NOMO-1 treated with DMSO at 0.1 percent for 48 hours (cell line): ENCODE measurements at regions not wholly inside any gene's neighbourhood (a gene's known extent, or its start where the extent isn't known, plus 50 kb on each side); places are given as distances from the start of the nearest gene placed in this dataset.

Experiments used
- DNase-seq: peaks from one replicate; lab custom pipeline; 2025; ENCODE audit not compliant: unreplicated experiment; lab: John Stamatoyannopoulos, UW

DNA sequence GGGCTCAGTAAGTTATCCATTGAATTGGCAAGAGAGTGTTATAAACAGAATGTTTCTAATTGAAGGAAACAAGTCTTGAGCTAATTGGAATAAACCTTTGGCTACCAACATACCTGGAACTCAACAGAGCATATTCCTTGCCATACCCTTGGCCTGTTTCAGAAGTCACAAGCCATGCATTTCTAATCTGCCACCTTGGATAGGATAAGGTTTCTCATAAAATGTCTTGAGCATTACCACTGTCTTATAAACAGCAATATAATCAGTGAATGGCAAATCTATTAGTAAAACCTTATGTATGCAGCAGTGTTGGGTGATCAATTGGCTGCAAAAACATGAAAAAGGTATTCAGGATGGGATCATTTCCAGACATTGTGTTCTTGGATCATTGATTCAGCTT is 765.2 kb upstream of the SEL1L start:
- no peak for DNase-seq

DNA sequence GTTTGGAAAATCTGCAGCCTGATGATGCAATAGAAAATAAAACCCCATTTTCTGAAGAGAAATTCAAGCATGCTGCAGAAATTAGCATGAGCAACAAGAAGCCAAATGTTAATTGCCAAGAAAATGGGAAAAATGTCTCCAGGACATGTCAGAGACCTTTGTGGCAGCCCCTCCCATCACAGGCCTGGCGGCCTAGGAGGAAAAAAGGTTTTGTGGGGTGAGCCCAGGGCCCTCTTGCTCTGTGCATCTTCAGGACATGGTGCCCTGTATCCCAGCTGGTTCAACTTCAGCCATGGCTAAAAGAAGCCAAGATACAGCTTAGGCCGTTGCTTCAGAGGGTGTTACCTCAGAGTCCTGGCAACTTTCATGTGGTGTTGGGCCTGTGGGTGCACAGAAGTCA is 775.5 kb upstream of the SEL1L start:
- DNase-seq = no peak

DNA sequence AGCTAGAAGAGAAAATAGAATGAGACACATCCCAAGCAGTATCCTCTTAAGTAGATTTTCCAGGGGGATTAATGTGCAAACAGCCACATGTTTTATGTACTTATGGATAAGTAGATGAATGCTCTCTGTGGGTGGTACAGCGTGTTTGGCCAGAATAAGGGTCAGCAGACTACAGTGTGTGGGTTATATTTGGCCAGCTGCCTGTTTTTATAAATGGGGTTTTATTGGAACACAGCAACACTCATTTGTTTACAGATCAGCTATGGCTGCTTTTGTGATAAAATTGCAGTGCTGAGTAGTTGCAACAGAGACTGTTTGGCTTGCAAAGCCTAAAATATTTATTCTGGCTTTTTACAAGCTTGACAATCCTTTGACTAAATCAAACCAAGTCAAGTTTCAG is 780.2 kb upstream of the SEL1L start:
- DNase-seq = no peak

DNA sequence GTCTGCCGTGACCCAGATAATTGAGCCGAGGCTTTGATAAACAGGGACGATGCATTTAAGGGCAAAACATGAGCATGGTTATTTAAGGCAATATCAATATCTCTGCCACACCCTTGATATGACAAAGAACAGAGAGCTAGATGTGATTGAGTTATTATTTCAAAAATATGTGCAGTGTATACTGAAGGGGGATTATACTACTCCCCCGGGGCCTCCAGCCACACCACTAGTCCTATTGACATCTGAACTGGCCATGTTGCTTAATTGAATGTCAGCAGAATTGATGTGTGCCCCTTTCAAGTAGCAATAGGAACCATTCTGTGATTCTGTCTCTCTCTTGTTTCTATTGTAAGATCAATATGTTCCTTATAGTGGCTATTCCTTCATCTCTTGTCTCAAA is 794.8 kb upstream of the SEL1L start:
- no peak for DNase-seq

DNA sequence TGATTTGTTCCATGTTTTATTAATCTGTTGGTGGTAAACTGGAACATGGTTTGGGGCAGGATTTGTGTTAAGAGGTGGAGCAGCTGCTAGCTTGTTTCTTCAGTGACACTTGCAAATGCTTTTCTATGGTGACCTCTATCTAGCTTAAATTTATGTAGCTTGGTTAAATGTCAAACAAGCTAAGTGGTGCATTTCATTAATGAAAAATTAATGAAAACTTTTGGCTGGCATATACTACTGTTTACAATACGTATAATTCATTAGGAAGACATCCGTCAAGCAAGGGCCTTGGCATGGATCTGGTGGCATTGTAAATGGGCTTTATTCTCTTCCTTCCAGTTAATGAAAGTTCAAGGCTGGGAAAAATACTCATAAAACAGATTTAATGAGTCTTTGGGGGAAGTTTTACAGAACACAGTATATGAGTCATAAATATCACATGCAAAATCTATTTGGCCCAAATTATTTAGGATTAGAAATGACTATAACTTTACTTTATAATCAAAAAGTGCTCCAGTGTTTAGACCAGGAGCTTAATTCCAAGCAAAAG is 807.7 kb upstream of the SEL1L start:
- DNase-seq = no peak

- DNase-seq = no peak
These were observed 808.9 kb upstream of the SEL1L start for GRCh38 chr14:82342596-82342995.

DNA sequence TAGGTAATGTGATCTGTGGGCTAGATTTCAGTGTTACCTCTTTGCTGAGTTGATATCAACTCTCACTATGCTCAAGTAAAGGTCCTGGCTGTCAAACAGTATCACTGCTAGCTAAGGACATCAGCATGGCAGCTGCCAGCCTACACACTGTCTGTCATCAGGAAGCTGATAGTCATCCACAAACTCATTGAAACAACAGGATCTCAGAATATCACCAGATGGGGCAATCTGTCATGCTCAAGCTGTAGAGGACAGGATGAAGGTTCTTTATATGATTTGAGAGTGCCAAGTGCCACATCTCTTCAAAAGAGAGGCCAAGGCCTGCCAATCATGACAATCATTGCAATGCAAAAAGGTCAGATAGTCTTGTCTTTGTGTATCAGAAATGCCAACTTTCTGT is 811.5 kb upstream of the SEL1L start:
- DNase-seq = no peak

DNA sequence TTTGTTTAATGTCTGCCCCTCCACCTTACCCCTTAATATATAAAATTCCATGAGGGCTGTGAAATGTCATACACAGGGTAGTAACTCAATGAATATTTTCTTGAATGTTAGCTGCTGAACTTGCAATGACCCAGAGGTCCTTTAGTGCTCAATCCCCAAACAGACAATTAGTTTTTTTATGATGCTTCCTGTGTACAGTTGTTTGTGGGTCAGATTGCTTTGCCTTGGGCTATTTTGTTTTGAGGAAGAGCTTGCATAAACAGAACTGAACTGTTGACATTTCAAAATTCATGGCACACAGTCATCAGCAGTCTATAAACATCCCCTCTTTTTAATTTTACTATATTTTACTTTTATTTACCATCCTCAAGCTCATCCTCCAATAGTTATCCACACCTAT is 820.5 kb upstream of the SEL1L start:
- DNase-seq = no peak

DNA sequence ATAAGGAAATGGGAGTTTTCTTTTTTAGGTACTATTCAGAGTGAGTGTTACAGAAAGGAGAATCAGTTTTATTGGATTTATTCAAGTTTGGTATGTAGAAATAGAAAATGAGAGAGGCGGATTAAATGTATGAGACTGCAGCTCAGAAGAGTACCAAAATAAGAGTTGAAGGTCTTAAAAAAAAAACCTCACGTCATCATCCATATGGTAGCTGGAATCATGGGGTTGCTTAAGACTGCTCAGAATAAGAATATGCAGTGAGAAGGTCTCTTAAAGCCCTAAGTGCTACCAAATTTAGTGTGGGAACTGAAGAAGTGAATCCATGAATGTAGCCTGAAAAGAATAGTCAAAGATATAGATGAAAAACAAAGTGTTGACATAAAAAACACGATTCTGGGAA is 825.5 kb upstream of the SEL1L start:
- DNase-seq = no peak

GRCh38 chr14:82362452-82362851 is 828.8 kb upstream of the SEL1L start:
- DNase-seq = no peak

GRCh38 chr14:82365471-82365870 is 831.8 kb upstream of the SEL1L start:
- no peak for DNase-seq

DNA sequence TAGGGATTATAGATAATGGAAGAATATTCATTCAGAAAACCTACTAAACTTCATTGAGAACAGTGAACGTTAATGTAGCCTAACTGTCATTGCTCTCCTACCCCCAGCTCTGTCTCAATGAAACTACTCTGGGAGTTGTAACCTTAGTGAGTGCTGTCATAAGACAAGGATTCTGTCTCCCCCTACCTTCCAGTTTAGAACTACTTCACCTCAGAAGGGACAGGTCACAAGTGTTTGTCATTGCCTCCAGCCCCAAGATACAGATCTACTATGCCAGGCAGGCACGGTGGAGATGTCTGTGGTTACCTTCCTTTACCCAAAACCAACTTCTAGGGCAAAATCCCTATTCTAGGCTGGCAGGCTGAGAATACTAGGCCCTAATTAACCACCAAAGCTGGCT is 833.1 kb upstream of the SEL1L start:
- DNase-seq = no peak

- DNase-seq = no peak
These were observed 845.6 kb upstream of the SEL1L start for GRCh38 chr14:82379291-82379690.

DNA sequence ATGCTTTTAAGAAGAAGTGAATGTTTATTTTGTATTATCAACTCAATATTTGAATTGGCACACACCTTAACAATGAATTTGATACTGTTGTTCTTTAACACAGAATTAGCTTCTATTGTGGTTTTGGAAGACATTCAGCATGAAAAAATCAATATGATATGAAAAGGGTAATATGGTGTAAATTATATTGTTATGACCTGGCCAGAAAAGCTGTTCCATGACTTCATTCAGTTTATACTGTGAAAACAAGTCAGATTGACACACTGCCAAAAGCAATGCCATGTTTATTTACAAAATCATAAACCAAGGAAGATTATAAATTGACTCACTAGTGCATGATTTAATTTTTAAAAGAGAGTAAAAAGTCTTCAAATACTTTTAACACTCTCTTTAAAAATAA is 851.4 kb upstream of the SEL1L start:
- DNase-seq = no peak

GRCh38 chr14:82387699-82388098 is 854.0 kb upstream of the SEL1L start:
- no peak for DNase-seq

DNA sequence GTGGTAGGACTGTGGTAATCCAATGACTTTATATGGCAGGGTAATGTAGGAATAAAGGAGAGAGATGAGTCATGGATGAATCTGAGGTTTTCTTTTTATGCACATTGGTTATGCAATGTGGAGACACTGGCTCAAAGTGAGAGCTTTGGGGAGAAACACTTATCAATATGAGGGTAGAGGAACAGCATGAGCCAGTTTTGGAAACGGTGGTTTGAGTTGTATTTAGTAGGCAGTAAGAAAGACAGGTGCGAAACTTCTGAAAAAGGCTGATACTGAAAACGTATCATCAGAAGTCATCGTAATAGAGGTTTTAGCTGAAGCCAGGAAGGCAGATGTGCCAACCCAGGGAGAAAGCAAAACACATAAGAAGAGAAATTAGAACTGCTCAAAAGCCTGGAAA is 854.8 kb upstream of the SEL1L start:
- DNase-seq = no peak

GRCh38 chr14:82390586-82390985 is 856.9 kb upstream of the SEL1L start:
- DNase-seq = no peak

GRCh38 chr14:82394916-82395315 is 861.3 kb upstream of the SEL1L start:
- no peak for DNase-seq

DNA sequence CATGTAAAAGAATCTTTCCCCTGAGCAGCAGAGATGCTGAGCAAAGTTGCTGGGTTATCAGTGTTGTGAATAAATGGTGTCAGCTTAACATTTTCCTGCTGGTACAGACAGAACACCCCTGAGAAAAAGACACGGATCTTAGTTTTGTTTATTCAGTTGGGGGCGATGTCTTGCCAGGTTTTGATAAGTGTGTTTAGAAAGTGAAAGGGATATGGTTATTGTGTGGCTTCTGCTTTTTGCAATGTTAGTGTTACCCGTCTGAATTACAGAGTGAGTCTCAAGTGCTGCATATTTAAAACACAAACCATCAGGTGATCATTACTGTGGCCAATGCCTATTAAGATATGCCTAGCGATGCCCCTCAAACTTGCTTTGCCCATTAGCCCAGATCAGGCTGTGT is 864.6 kb upstream of the SEL1L start:
- DNase-seq = peak; percentile 78

DNA sequence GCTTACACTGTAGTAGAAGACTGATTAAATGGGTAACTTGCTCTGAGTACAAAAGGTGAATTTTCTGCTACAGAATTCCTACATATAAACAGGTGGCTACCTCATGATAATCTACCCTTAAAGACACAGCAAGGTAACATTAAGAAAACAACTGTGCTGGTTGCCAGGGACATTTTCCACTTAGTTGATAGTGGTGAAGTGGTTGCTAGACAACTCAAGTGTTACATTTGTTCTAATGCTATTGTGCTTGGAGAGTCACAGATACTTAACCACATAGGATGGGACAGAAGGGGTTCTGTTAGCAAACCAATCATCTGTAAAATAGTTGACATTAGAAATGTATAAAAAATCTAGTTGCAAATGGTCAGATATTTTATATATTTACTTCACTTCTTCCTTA is 870.3 kb upstream of the SEL1L start:
- no peak for DNase-seq

DNA sequence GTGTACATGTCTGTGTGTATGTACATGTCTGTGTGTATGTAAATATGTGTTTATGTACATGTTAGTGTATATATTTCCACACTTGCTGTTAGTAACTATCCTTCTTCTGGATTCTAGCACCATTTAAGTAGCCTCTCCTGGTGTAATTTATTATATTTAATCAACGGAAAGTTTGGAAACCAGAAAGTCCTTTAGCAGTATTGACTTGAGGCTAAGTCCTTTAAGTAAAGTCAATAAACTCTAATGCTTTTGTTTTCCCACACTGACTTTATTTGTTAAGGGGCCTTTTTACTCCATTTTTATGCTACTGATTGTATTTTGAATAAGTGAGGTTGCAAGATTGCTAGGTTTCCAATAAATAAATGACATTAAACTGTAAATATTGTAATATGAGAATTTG is 876.4 kb upstream of the SEL1L start:
- no peak for DNase-seq

DNA sequence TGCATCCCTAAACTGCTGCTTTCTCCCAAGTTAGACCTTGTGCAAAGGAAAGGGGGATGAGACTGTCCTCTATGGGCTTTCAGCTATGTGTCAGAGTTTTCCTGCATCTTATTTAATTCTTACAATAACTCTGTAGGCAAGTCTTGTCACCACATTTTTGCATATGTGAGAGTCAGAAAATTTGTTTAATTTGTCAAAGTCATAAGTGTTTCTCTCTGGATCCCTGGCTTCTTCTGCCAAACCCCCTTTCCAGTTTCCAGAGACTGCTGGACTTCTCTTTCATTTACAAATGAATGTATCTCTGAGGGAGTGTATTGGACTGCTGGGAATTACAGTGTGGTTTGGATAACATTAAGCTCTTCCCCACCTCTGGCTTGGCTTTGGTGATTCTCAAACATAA is 877.6 kb upstream of the SEL1L start:
- no peak for DNase-seq

GRCh38 chr14:82412545-82412944 is 878.9 kb upstream of the SEL1L start:
- peak; percentile 84 for DNase-seq
